Liver (tissue), 3 donors: ENCODE measurements at regions not wholly inside any gene's neighbourhood (a gene's known extent, or its start where the extent isn't known, plus 50 kb on each side); places are given as distances from the start of the nearest gene placed in this dataset.

Experiments
- ATF3 ChIP-seq: IDR thresholded peaks from 2 replicates; pipeline ENCODE4 v1.6.1; 2016; ENCODE audit warnings: antibody characterized with exemption
- CTCF ChIP-seq: fragments of 150-350 bp; IDR thresholded peaks from 2 replicates; pipeline ENCODE4 v1.5.1; 2017; ENCODE audit warnings: improper control_type of control experiment, low read depth, low read length; ENCODE audit not compliant: missing input control
- HNF4G ChIP-seq: IDR thresholded peaks from 2 replicates; pipeline ENCODE4 v1.6.1; 2016; ENCODE audit warnings: antibody characterized with exemption
- MAX ChIP-seq: IDR thresholded peaks from 2 replicates; pipeline ENCODE4 v1.6.1; 2016; ENCODE audit warnings: antibody characterized with exemption
- RAD21 ChIP-seq, 2 donors: IDR thresholded peaks; 2 replicates each; pipeline ENCODE4 v1.6.1; 2016; ENCODE audit warnings: antibody characterized with exemption in 2 of 2, mild to moderate bottlenecking in 2 of 2
- REST ChIP-seq: IDR thresholded peaks from 2 replicates; pipeline ENCODE4 v1.6.1; 2016; ENCODE audit warnings: antibody characterized with exemption, mild to moderate bottlenecking
- RXRA ChIP-seq, 2 donors: IDR thresholded peaks; 2 replicates each; pipeline ENCODE4 v1.6.1; 2017 to 2018; ENCODE audit warnings: antibody characterized with exemption in 2 of 2, mild to moderate bottlenecking in 1 of 2
- SP1 ChIP-seq: IDR thresholded peaks from 2 replicates; pipeline ENCODE4 v1.6.1; 2018; ENCODE audit warnings: antibody characterized with exemption, mild to moderate bottlenecking
- TAF1 ChIP-seq: conservative IDR thresholded peaks from 2 replicates; pipeline ENCODE4 v1.6.1; 2016; ENCODE audit warnings: antibody characterized with exemption, mild to moderate bottlenecking
- donor health status: healthy.
- donor health status: healthy.

- TF ChIP-seq CTCF (no peak), HNF4G (no peak), RAD21 (IDR thresholded peaks at IDR 0.05) (no peak), MAX (no peak), ATF3 (no peak), TAF1 (no peak), RXRA (IDR thresholded peaks at IDR 0.05) (no peak), REST (no peak), SP1 (no peak)
These were observed 68.7 kb upstream of the STMND1 start for GRCh38 chr6:17032988-17033634.
